ENCODE measurements at regions not wholly inside any gene's neighbourhood (a gene's known extent, or its start where the extent isn't known, plus 50 kb on each side); places are given as distances from the start of the nearest gene placed in this dataset.

GRCh38 chr12:90062799-90063198 lies 354.2 kb upstream of the ATP2B1 start:
- no peak for TF ChIP-seq CTCF (IDR thresholded peaks at IDR 0.05)
- TF ChIP-seq POLR2A (IDR thresholded peaks at IDR 0.05), result no peak

Measured in thyroid gland (tissue), 4 donors.